MM.1S (cell line): ENCODE measurements at regions not wholly inside any gene's neighbourhood (a gene's known extent, or its start where the extent isn't known, plus 50 kb on each side); places are given as distances from the start of the nearest gene placed in this dataset.

Experiments
- EZH2 ChIP-seq: fragments of 300-600 bp; sonication (generic); optimal IDR thresholded peaks from 2 replicates; pipeline ENCODE3; 2017; ENCODE audit warnings: low read depth, mild to moderate bottlenecking, antibody characterized with exemption, low read length, mixed read lengths
- TF ChIP-seq, protein P1 (sequence below): fragments of 300-600 bp; sonication (generic); IDR thresholded peaks from 2 replicates; pipeline ENCODE4 v1.5.1; 2016; ENCODE audit warnings: antibody characterized with exemption, low read length, mixed read lengths

DNA sequence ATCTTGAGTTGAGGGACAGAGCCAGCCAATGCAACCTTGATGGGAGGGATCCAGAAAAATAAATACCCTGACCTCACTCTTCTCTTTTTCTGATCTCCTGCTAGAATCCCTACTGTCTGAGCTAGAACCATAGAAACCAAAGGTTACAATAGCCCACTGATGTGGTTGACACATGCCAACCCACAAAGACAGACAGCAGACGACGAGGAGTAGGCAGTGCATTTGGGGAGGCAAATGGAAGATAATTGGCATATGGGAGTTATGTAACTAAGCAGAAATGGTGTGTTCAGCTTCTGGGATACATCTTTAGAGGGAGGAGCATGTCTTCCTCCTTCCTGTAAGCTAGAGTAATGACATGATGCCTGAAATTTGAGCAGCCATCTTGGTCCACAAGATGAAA is 171.7 kb upstream of the FGGY start:
- TF ChIP-seq, protein P1, sequence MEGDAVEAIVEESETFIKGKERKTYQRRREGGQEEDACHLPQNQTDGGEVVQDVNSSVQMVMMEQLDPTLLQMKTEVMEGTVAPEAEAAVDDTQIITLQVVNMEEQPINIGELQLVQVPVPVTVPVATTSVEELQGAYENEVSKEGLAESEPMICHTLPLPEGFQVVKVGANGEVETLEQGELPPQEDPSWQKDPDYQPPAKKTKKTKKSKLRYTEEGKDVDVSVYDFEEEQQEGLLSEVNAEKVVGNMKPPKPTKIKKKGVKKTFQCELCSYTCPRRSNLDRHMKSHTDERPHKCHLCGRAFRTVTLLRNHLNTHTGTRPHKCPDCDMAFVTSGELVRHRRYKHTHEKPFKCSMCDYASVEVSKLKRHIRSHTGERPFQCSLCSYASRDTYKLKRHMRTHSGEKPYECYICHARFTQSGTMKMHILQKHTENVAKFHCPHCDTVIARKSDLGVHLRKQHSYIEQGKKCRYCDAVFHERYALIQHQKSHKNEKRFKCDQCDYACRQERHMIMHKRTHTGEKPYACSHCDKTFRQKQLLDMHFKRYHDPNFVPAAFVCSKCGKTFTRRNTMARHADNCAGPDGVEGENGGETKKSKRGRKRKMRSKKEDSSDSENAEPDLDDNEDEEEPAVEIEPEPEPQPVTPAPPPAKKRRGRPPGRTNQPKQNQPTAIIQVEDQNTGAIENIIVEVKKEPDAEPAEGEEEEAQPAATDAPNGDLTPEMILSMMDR, result no peak
- TF ChIP-seq EZH2, result no peak
